CD4-positive, alpha-beta T cell treated with Interleukin-1 beta for 1 hour (primary cell): ENCODE measurements at regions not wholly inside any gene's neighbourhood (a gene's known extent, or its start where the extent isn't known, plus 50 kb on each side); places are given as distances from the start of the nearest gene placed in this dataset.
A peak's percentile ranks its signal among the peaks of the same experiment; 100 is the strongest.

ENCODE experiments used
- DNase-seq, 2 donors: peaks; one replicate each; pipeline ENCODE4 v3.0.0-alpha.2; 2020 to 2022

- DNase-seq, result no peak
Measured at GRCh38 chr11:11038782-11039181, 180.9 kb upstream of the ZBED5 start.

GRCh38 chr11:11038352-11038751 is 180.5 kb upstream of the ZBED5 start:
- no peak for DNase-seq

GRCh38 chr11:11036848-11037732 is 179.2 kb upstream of the ZBED5 start:
- peak; percentile 28 to 60 for DNase-seq

DNA sequence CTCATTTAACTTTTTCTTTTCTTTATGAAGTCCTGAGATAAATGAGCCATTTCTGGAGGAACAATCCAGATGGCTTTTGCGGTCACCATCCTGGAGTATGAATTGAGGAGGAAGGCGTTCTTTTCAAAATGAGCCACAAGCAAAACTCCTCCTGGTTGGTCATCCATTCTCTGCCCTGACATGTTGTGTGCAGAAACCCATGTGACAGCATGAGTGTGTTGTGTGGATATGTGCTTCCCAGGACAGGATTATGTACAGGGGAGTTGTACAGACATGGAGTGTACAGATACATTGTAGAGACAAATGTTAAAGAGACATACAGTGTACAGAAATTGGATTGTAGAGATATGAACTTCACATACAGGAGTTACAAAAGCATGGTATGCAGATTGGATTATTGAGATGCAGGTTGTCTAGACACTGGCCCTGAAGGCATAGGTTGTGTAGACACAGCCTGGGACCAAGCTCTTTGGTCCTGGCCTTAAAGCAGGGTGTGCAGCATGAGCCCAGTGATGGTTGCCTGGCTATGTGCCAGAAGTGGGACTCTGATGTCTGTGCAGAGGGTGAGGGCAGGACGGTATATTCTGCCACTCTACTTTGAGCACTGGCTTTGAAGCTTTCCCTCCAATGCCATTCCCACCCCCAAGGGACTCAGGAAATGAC is 178.5 kb upstream of the ZBED5 start:
- no peak for DNase-seq

DNA sequence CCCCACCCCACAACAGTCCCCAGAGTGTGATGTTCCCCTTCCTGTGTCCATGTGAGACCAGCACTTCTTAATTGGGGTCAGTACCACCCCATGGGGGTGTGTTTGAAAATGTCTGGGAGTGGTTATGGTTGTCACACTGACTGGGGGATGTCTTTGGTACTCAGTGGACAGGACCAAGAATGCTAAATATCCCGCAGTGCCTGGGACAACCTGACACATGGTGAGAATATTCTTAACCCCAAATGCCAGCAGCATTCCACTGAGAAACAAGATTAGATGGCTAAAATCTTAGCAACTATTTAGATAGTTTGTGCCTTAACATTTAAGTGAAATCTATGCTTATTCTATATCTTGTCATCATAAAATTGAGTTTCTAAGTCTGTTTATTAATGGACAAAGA is 177.5 kb upstream of the ZBED5 start:
- no peak for DNase-seq

DNA sequence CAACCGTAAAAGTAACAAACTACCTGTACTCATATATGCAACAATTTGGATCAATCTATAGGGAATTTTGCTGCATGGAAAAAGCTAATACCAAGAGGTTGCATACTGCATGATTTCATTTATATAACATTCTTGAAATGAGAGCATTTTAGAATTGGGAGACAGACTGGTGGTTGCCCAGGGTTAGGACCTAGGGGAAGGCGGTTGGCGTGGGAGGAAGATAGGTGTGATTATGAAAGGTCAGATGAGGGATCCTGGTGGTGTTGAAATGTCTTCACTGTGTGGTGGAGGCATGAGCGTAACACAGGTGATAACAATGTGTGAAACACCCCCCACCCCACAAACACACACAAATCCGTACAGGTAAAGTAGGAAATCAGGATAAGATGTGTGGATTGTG is 176.6 kb upstream of the ZBED5 start:
- no peak for DNase-seq

DNA sequence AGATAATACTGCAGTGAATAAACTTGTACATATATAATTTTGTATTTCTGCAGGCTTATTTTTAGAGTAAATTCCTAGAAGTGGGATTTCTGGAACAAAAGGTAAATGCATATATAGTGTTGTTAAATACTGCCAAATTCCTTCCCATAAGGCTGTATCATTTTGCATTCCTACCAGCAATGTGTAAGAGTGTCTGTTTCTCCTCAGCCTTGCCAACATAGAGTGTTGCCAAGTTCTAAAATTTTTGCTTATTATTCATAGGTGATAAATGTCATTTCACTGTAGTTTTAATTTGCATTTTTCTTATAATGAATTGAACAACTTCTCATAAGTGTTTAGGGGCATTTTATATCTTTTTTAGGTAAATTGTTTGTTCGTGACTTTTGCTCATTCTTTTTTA is 174.2 kb upstream of the ZBED5 start:
- no peak for DNase-seq

GRCh38 chr11:11029027-11029426 is 171.2 kb upstream of the ZBED5 start:
- no peak for DNase-seq

GRCh38 chr11:11028017-11028692 is 170.3 kb upstream of the ZBED5 start:
- DNase-seq, result peak; percentile 66 to 71

DNA sequence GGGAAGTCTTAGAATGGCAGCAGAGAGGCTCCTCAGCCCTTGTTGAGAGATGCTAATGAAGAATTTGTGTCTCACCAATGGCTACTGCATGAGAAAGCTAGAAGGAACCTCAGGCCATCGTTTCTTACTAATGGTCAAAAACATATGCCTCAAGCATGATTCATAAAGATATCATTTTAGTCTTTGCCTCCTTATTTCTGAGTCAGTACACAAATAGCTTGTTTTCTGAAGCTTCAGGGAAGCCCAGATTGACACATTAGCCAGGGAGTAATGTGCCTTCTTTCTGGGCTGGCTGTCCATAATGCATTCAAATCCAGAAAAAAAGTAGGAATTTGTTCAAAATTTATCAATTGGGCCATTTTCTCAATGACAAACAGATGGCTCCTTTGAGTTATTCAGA is 169.4 kb upstream of the ZBED5 start:
- no peak for DNase-seq

- DNase-seq, result no peak
Measured at GRCh38 chr11:11025087-11025486, 167.2 kb upstream of the ZBED5 start.

DNA sequence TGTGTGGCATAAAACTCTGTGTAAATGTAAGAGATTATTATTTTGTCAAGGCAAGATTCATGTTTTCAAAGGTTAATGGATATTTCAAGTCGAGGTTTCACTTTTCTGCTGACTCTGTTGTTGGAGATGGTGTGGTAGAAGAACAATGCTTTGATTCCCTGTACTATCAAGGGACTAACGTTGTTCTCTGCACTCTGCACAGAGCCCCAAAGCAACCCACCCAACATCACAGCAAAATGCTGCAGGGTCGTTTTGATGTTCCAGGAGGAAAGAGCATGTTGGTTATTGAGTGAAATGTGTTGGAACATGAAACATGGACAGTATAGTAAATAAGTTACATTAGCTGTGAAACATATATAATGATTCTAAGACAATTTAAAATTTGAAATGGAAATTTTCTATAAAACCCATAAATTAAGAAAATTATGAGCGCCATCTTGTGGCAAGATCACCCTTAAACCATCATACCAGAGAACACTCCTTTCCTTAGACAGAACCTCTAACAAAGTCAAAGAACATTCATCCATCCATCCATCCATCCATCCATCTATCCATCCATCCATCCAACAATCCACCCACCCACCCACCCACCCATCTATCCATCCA is 164.4 kb upstream of the ZBED5 start:
- peak in 1 of 2 donors; percentile 41 for DNase-seq

DNA sequence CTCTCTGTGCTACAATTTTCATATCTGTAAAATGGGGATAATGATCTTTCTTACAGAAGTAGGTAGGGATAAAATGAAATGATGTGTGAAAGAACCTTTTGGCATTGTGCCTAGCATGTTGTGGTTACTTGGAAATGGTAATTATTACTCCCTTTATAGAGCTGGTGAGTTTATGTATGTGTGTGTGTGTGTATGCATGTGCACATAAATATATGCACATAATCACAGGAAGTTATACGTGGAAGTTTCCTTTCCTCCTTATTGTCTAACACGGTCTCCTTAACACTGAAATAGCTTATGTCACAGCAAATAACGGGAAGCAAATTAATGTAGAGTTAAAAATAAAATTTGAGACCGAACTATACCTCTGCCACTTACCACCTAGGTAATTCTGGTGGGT is 163.7 kb upstream of the ZBED5 start:
- no peak for DNase-seq

DNA sequence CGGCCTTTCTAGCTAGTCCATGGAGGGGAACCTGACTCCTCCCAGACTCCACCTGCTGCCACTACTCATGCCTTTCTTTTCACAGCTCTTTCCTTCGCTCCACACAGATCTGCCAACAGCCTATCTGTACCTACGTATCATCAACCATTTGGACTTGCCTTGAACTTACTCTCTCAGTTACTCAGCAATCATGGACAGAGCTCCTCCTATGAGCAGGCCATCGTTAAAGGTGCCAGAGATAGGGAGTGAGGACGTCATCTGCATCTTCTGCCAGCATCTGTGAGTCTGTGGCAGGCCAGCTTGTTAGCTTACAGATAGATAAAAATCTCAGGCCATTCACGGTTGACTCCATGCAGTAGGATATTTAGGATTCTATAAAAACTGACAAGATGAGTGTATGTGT is 162.9 kb upstream of the ZBED5 start:
- no peak for DNase-seq

DNA sequence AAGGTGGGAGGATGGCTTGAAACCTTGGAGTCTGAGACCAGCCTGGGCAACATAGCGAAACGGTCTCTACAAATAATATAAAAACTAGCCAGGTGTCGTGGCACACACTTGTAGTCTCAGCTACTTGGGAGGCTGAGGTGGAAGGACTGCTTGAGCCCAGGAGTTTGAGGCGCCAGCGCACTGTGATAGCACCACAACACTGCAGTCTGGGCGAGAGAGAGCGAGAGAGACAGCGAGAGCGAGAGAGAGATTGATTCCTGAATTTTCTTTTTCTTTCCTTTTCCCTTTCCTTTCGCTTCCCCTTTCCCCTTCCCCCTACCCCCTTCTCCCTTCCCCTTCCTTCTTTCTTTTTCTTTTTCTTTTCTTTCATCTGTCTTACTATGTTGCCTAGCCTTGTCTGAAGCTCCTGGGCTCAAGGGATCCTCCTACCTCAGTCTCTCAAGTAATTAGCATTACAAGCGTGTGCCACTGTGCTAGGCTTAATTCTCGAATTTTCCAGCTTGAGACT is 162.4 kb upstream of the ZBED5 start:
- no peak for DNase-seq

- no peak for DNase-seq
Measured at GRCh38 chr11:11016943-11017342, 159.1 kb upstream of the ZBED5 start.

DNA sequence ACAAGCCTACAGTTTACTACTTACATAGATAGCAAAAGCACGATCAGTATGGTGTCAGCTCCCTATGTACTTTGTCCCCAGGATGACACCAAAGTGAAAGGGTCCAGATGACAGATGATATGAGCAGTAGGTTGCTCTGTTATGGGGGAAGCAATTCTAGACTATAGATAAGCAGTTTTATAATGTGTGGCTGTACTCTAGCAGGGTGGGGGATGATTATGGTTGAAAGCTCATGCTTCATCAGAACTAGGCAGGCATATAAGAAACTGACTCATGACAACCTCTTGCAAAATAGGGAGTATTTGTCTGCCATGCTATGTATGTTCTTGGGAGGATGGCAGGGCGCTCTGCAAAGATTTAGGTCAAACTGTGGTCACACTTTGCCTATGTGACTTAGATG is 158.2 kb upstream of the ZBED5 start:
- DNase-seq, result no peak

- no peak for DNase-seq
Measured at GRCh38 chr11:11011617-11012016, 153.8 kb upstream of the ZBED5 start.

GRCh38 chr11:11010624-11011127 is 152.8 kb upstream of the ZBED5 start:
- DNase-seq, result peak; percentile 9 to 18

GRCh38 chr11:11009179-11009578 is 151.3 kb upstream of the ZBED5 start:
- DNase-seq, result no peak

- DNase-seq, result no peak
Measured at GRCh38 chr11:11004069-11004468, 146.2 kb upstream of the ZBED5 start.

DNA sequence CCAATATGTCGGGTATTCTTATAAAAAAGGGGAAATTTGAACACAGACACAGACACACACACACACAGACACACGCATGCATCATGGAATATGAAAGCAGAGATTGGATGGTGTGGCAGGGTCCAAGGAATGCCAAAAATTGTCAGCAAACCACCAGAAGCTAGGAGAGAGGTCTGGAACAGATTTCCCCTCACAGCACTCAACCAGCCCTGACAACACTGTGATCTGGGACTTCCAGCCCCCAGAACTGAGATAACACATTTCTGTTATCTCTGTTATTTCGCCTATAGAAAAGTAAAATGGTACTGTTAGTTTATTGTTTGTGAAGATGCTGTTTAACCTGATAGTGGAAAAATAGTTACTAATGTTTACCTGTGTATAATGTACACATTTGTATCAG is 145.4 kb upstream of the ZBED5 start:
- DNase-seq, result no peak
